ENCODE measurements at regions not wholly inside any gene's neighbourhood (a gene's known extent, or its start where the extent isn't known, plus 50 kb on each side); places are given as distances from the start of the nearest gene placed in this dataset.
"Not testable (repeated sequence)": the region's sequence is repeated elsewhere in the genome, so short reads cannot be mapped to it uniquely, and the experiment has no call there.

DNA sequence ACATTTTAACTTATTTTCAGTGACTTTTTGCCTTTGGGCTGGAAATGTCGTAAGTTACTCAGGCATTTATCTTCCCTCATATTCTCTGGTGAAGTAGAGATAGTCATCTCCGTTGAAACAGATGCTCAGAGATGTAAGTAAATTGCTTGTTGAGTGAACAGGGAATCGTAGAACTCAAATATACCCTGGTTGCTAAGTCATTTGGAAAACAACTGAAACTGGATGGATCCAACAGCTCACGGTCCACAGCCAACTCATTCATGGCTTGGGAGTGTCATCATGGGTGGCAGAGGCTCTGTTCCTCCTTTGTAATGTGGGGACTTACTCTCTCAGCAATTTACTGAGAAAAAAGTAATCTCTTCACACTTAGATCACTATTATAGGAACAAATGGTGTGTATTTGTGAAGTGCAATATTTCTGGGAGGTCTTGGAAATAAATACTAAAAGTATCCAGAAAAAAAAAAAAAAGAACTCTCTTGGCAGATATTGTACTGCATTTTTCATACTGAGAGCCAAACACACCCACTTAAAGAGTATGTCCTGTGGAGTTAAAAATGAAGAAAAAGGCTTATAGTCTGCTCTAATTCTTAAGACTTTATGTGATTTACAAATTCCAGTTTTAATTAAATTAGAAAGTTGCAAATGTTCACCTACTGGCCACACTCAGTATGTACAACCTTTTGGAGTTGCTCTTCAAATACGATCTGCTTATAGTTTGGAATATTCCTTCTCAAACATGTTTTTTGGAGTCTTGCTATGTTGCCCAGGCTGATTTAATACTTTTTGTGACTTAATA is 107.4 kb downstream of the LEPR start:
- DNase-seq = no peak

DNA sequence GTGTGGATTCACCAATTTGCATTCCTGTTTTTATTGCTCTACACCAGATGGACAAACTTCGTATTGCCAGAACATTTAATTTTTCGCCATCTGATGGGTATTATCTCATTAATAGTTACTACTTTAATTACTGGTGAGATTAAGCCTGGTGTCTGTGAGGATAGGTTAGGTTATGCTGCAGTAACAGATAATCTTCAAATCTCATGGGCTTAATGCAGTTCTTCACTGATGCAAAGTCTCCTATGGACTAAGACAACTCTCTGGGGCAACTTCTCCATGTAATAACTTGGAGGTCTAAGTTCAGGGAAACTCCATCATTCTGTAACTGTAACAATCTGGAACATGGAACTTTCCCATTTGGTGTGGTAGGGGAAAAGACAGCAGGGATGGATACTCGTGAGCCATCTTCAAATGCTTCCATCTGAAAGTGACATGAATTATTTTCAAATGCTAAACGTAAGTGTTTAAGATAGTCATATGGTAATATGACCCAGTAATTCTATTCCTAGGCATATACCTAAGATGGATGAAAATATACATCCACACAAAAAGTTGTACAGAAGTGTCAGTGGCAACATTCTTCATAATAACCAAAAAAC is 111.6 kb downstream of the LEPR start:
- no peak for DNase-seq

DNA sequence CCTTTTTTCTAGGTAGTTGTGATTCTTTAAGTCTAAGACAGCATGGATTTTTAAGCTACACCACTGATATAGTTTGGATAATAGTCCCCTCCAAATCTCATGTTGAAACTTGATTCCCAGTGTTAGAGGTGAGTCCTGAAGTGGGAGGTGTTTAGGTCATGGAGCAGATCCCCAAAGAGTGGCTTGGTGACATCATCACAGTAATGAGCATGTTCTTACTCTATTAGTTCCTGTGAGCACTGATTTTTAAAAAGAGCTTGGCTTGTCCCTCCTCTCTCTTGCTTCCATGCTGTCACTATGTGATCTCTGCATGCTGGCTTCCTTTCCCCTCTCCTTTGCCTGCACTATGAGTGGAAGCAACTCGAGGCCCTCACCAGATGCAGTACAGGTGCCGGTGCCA is 115.5 kb downstream of the LEPR start:
- no peak for DNase-seq

DNA sequence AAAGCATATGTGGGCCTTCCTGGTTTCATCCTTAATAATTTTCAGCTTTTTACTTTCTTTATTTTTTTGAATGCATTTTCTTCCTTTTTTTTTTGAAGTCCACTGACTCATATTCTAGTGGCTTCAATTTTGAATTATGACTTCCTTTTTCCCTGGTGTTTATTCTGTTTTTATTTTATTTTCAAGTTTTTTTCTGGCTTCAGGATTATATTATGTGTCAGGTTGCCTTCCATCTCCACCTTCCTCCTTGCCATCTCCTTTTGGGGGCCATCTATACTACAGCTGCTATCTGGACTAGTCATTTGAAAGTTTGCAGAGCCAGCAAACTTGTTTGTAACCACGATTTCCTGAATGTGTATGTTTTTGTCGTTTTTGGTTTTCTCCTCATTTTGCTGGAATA is 117.6 kb downstream of the LEPR start:
- no peak for DNase-seq

DNA sequence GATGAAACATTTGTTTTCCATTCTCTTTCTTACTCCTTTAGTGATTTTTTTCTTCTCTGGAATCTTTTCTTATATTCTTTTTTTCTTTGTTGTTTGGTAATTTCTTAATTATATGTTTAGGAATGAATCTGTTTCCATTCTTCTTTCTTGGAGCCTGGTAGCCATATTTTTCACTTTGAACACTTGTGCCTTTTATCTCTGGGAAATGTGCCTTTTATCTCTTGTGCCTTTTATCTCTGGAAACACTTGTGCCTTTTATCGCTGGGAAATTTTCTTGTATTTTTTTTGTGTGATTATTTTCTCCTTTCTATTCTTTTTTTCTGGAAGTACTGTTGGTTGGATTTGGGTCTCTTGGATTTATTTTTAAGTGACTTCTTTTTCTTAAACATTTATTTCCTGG is 118.2 kb downstream of the LEPR start:
- DNase-seq = no peak

DNA sequence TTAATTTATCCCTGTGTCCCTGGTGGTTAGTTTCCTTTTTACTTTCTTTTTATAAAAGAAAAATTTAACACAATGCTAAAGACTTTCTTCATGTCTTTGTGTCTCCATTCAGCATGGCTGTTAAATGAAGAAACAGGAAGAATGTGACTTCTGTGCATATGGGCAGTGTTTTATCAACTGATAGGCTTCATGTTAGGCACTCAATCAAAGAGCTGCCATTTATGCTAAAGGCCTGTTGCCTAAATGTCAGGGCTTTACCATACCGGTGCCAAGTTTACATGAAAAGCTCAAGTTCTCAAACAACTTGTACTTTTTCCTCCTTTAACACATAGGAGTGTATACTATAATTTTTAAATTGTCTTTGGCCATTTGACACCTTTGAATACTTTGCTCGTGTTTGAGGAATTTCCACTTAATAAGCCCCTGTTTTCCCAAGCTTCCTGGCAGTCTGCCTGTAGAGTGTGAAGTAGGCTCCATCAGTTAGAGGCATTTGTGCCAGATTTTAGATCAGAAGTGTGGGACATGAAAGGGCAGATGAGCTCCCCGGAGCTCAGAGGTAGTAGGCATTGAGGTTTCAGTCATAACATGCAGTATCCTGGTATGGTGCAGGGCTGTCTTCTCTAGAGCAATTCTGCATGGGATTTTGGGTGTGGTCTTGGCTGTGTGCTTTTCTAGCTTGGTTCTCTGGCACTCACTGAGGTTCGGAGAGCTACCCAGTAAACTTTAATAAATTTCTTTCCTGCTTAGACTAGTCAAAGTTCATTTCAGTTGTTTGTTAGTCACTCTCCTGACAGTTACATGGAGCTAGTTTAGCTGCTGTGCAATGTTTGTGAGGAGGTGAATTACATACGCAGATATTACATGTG is 119.0 kb downstream of the LEPR start:
- no peak for DNase-seq

DNA sequence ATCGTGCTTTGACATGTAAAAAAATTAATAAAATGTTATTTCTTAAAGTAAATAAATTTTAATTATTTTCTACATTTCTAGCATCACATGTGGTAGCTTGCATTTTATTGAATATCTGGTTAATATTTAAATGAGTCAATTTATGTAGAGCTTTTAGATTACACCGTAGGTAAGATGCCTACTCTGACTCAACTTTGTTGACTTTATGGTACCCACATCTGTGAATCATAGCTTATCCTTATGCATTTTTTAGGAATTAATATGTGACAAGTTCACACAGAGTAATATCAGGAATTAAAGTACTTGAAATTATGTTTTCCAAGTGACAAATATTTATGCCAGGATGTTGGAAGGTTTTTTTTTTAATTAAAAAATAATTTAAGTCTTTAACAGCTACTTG is 120.7 kb downstream of the LEPR start:
- DNase-seq = no peak

DNA sequence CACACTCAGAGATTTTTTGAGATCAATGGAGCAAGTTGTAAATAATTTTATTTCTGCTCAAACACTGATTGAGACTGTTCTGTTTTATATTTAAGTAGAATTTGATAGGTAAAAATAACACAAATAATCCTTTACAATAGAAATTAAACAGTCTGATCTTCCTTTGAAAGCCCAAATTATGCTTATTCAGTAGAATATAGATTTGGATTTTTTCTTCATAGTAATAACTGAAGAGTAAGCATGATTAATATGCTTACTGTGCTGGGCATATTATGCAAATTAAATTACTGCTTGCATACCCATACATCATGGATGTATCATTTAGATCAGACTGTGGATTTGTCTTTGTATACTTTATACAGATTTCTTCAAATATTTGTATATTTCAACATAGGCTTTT is 121.4 kb downstream of the LEPR start:
- no peak for DNase-seq

DNA sequence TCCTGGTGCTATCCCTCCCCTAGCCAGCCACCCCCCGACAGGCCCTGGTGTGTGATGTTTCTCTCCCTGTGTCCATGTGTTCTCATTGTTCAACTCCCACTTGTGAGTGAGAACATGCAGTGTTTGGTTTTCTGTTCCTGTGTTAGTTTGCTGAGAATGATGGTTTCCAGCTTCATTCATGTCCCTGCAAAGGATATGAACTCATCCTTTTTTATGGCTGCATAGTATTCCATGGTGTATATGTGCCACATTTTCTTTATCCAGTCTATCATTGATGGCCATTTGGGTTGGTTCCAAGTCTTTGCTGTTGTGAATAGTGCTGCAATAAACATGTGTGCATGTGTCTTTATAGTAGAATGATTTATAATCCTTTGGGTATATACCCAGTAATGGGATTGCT is 122.1 kb downstream of the LEPR start:
- not testable (repeated sequence) for DNase-seq

DNA sequence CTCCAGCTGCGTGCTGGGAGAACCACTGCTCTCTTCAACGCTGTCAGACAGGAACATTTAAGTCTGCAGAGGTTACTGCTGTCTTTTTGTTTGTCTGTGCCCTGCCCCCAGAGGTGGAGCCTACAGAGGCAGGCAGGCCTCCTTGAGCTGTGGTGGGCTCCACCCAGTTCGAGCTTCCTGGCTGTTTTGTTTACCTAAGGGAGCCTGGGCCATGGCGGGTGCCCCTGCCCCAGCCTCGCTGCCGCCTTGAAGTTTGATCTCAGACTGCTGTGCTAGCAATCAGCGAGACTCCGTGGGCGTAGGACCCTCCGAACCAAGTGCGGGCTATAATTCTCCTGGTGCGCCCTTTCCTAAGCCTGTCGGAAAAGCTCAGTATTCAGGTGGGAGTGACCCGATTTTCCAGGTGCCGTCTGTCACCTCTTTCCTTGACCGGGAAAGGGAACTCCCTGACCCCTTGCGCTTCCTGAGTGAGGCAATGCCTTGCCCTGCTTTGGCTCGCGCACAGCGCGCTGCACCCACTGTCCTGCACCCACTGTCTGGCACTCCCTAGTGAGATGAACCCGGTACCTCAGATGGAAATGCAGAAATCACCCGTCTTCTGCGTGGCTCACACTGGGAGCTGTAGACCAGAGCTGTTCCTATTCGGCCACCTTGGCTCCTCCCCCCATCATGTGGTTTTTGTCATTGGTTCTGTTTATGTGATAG is 130.0 kb downstream of the LEPR start:
- DNase-seq = not testable (repeated sequence)

DNA sequence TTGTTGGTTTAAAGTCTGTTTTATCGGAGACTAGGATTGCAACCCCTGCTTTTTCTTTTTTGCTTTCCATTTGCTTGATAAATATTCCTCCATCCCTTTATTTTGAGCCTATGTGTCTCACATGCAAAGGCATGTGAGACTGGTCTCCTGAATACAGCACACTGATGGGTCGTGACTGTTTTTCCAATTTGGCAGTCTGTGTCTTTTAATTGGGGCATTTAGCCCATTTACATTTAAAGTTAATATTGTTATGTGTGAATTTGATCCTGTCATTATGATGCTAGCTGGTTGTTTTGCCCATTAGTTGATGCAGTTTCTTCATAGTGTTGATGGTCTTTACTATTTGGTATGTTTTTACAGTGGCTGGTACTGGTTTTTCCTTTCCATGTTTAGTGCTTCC is 132.0 kb downstream of the LEPR start:
- DNase-seq = not testable (repeated sequence)

DNA sequence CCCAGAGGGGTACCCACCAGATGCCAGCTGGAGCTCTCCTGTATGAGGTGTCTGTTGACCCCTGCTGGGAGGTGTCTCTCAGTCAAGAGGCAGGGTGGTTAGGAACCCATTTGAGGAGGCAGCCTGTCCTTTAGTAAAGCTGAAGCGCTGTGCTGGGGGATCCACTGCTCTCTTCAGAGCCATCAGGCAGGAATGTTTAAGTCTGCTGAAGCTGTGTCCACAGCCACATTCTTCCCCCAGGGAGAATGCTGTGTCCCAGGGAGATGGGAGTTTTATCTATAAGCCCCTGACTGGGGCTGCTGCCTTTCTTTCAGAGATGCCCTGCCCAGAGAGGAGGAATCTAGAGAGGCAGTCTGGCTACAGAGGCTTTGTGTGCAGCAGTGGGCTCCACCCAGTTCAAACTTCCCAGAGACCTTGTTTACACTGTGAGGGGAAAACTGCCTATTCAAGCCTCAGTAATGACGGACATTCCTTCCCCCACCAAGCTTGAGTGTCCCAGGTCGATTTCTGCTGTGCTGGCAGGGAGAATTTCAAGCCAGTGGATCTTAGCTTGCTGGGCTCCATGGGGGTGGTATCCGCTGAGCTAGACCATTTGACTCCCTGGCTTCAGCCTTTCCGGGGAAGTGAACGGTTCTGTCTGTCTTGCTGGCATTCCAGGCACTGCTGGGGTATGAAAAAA is 133.8 kb downstream of the LEPR start:
- DNase-seq = not testable (repeated sequence)

DNA sequence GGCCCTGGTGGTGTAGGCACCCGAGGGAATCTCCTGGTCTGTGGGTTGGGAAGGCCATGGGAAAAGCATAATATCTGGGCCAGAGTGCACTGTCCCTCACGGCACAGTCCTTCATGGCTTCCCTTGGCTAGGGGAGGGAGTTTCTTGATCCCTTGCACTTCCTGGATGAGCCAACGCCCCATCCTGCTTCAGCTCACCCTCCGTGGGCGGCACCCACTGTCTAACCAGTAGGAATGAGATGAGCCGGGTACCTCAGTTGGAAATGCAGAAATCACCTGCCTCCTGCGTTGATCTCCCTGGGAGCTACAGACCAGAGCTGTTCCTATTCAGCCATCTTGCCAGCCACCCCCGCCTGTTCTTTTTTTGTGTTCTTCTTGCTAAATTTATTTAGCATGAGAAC is 134.4 kb downstream of the LEPR start:
- no peak for DNase-seq

DNA sequence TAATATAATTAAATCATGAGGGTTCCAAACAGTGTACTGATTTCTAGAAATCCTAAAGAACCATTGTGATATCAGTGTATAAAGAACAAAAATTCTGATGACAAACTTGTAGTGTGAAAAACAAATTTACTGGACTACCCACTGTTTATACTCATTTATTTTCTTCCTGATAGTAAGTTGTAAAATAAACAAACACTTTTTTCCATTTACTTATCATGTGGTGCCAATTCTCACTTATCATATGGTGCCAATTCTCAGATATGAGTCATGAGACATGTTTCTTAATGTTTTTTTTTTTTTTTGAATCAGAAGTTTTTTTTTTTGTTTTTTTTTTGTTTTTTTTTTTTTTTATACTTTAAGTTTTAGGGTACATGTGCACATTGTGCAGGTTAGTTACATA is 137.7 kb downstream of the LEPR start:
- DNase-seq = no peak

DNA sequence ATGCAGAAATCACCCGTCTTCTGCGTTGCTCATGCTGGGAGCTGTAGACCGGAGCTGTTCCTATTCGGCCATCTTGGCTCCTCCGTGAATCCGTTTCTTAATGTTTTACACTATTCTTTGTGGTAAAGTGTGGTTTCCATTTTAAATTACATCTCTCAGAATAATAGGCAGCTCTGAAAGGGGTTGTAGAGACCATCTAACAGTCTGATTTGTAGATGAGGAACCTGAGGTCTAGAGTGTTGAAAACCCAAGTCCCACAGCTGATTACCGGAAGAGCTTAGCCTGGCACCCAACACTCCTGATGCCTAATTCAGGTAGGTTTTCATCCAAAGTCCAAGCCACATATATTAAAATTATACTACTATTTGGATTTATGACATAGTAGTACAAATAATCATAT is 144.0 kb downstream of the LEPR start:
- no peak for DNase-seq

DNA sequence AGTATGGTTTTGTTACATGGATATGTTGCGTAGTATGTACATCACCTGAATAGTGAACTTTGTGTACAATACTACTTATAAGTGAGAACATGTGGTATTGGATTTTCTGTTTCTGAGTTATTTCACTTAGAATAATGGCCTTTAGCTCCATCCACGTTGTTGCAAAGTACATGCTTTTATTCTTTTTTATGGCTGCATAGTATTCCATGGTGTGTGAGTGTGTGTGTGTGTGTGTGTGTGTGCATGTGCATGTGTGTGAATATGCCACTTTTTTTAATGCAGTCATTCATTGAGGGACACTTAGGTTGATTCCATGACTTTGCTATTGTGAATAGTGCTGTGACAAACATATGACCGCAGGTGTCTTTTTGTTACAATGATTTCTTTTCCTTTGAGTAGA is 147.8 kb downstream of the LEPR start:
- no peak for DNase-seq

DNA sequence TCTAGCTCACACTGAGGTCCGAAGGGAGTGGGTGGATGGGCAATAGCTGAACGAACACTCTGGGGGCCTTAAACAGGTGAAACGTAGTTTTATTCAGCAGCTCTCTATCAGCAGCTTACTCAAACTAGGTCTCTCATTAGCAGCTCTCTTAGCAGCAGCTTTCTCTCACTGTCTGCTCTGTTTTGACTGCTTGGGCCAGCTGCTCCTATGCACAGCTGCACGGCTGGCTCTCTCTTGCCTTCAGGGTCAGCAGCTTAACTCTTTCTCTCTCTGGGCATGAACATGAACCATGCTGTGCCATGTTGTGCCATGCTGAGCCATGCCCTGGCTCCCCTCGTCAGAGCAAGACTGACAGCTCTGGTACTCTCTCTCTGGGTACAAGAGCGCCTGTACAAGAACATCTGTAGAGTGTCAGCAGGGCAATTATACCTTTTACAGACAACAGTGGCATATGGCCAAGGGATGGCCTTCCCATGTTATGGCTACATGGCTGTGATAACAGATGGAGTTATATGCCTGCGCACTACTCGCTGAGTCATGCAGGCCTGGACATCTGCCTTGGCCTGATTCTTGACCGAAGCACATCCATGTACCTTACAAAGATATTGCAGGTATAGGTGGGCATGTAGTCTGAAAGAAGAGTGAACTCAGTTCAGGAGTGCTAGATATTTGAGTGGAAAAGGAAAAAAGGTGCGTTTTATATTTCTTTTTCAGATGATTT is 152.4 kb downstream of the LEPR start:
- no peak for DNase-seq

DNA sequence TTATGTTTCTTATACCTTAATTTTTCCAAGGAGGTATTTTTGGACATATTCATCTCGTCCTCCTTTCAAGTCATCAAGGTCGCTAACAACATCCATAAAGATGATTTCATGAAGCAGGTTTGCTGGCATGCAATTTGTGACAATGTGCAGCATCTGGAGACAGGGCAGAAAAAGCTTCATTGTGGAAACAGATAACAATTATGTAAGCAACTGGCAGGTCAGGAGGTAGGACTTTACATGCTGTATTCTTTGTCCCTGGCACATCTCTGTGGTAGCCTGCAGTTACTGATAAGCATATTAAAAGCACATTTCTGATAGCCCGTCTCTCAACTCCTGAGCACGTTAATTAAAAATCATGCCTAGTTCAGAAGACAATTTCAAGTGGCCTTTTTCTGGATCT is 156.8 kb downstream of the LEPR start:
- no peak for DNase-seq

DNA sequence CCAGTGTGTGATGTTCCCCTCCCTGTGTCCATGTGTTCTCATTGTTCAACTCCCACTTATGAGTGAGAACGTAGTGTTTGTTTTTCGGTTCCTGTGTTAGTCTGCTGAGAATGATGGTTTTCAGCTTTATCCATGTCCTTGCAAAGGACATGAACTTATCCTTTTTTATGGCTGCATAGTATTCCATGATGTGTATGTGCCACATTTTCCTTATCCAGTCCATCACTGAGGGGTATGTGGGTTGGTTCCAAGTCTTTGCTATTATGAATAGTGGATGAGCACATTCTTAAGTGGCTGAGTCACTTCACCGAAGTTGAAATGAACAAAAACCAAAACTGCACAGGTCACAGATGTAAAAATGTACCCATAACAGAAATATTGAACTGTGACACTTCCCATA is 157.5 kb downstream of the LEPR start:
- not testable (repeated sequence) for DNase-seq

DNA sequence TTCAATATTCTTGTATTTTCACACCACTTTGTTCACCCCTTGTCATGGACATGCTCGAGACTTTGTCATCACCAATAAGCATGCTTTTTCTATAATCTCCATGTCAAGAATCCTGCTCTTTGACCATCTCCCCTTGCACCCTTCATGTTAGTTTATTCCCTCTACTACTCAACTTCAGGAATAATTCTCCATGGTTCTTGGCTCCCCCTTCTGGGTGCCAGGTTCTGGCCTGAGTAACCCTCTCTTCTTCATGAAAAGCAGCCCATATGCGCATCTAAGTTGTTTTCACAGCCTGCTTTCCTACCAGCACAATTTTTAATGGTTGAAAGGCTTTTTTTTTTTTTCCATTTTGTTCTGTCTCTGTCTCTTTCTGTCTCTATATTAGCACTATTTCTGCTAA is 160.7 kb downstream of the LEPR start:
- DNase-seq = no peak

DNA sequence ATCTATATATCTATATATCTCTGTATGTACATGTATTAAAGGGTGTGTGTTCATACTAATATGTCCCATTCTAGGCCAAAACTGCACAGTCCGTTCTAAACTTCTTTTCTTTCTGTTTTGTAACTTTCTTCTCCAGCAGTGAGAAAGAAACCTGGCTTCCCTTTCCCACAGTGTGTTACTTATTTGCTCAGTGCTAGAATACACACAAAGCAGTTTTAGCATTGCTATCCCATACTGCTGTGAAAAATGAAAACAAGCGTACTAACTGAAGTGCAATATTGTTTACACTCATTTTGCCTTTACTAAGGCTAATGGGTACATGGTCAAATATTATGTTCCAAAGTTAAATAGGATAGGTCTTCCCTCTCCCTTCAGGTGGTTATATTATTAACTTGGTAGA is 163.9 kb downstream of the LEPR start:
- DNase-seq = no peak

DNA sequence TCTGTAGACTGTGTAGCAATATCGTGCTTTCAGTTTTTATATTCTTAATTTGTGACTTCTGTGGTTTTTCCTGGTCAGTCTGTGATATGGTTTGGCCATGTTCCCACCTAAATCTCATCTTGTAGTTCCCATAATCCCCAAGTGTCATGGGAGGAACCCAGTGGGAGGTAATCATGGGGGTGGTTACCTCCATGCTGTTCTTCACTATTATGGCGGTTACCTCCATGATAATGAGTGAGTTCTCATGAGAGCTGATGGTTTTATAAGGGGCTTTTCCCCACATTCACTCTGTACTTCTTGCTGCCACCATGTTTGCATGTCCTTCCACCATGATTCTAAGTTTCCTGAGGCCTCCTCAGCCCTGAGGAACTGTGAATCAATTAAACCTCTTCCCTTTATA is 169.8 kb downstream of the LEPR start:
- no peak for DNase-seq
